Uterus (tissue), 3 donors: ENCODE measurements at regions not wholly inside any gene's neighbourhood (a gene's known extent, or its start where the extent isn't known, plus 50 kb on each side); places are given as distances from the start of the nearest gene placed in this dataset.

ENCODE experiments used
- DNase-seq, 2 donors: peaks; one replicate each; pipeline ENCODE4 v3.0.0-alpha.2; 2019 to 2020
- H3K27ac ChIP-seq, 2 donors: fragments of 200-600 bp; sonication (generic); 1 replicate in 1 of 2; 2 replicates in 1 of 2; pipeline ENCODE4 v1.5.1; 2016 to 2018
- H3K27me3 ChIP-seq, 2 donors: fragments of 200-600 bp; sonication (generic); one replicate each; pipeline ENCODE4 v1.5.1; 2018 to 2019; ENCODE audit warnings: control low read depth in 1 of 2
- H3K36me3 ChIP-seq, 2 donors: fragments of 200-600 bp; sonication (generic); one replicate each; pipeline ENCODE4 v1.5.1; 2019; ENCODE audit warnings: control low read depth in 1 of 2
- H3K4me1 ChIP-seq, 2 donors: fragments of 200-600 bp; sonication (generic); one replicate each; pipeline ENCODE4 v1.5.1; 2018 to 2019; ENCODE audit warnings: control low read depth in 1 of 2
- H3K4me3 ChIP-seq, 2 donors: fragments of 200-600 bp; sonication (generic); 1 replicate in 1 of 2; 2 replicates in 1 of 2; pipeline ENCODE4 v1.5.1; 2018 to 2019; ENCODE audit warnings: mild to moderate bottlenecking in 1 of 2
- H3K9me3 ChIP-seq, 2 donors: fragments of 200-600 bp; sonication (generic); one replicate each; pipeline ENCODE4 v1.5.1; 2019; ENCODE audit warnings: control low read depth in 1 of 2
- CTCF ChIP-seq, 4 experiments: fragments of 200-600 bp in 2 of 4; fragments of 450-650 bp in 2 of 4; sonication (generic) in 2 of 4; IDR thresholded peaks; one replicate each; pipeline ENCODE4 v1.5.1; 2016 to 2019; ENCODE audit warnings: antibody characterized with exemption in 4 of 4, mild to moderate bottlenecking in 2 of 4, moderate library complexity in 1 of 4
- POLR2A ChIP-seq, 2 donors: fragments of 450-650 bp; IDR thresholded peaks; one replicate each; pipeline ENCODE4 v1.6.1; 2016; ENCODE audit warnings: antibody characterized with exemption in 2 of 2, mild to moderate bottlenecking in 1 of 2, moderate library complexity in 1 of 2
- intact Hi-C: fragments of 100-400 bp; cut with DNase I; formaldehyde crosslinking; loops from one replicate; pipeline ENCODE4 v1.15.1; 2023; ENCODE audit warnings: low total_unique reads
- donor health status: DM: yes; HTN: yes; CAD: no.

GRCh38 chr3:117411971-117412370 is 702.4 kb downstream of the TUSC7 start:
- TF ChIP-seq CTCF (IDR thresholded peaks at IDR 0.05): no peak
- no peak for TF ChIP-seq POLR2A (IDR thresholded peaks at IDR 0.05)
- Histone ChIP-seq H3K36me3 (no peaks in the 10 kb centered on the region), H3K27me3 (no peaks in the 10 kb centered on the region), H3K9me3 (no peaks in the 10 kb centered on the region), H3K4me1 (no peaks in the 10 kb centered on the region), H3K27ac (no peak overlapping the region), H3K4me3 (no peak overlapping the region)
- intact Hi-C loops: no loop called here
- no peak for DNase-seq

GRCh38 chr3:117417411-117417810 is 707.8 kb downstream of the TUSC7 start:
- no peaks in the 10 kb centered on the region for H3K36me3 ChIP-seq
- no peak overlapping the region for H3K4me3 ChIP-seq
- TF ChIP-seq CTCF (IDR thresholded peaks at IDR 0.05) (no peak), POLR2A (IDR thresholded peaks at IDR 0.05) (no peak)
- H3K27ac ChIP-seq: no peak overlapping the region
- no peaks in the 10 kb centered on the region for H3K9me3 ChIP-seq
- no peak for DNase-seq
- H3K4me1 ChIP-seq: no peaks in the 10 kb centered on the region
- intact Hi-C loops: no loop called here
- H3K27me3 ChIP-seq: no peaks in the 10 kb centered on the region

GRCh38 chr3:117427081-117427480 is 717.5 kb downstream of the TUSC7 start:
- TF ChIP-seq POLR2A (IDR thresholded peaks at IDR 0.05): no peak
- no peak for TF ChIP-seq CTCF (IDR thresholded peaks at IDR 0.05)
- Histone ChIP-seq H3K27me3 (no peaks in the 10 kb centered on the region), H3K9me3 (no peaks in the 10 kb centered on the region), H3K4me1 (no peaks in the 10 kb centered on the region), H3K27ac (no peak overlapping the region), H3K36me3 (no peaks in the 10 kb centered on the region), H3K4me3 (no peak overlapping the region)
- intact Hi-C loops: no loop called here
- no peak for DNase-seq

GRCh38 chr3:117433427-117433826 is 723.8 kb downstream of the TUSC7 start:
- Histone ChIP-seq H3K27ac (no peak overlapping the region), H3K9me3 (no peaks in the 10 kb centered on the region), H3K4me3 (no peak overlapping the region), H3K36me3 (no peaks in the 10 kb centered on the region), H3K27me3 (no peaks in the 10 kb centered on the region), H3K4me1 (no peaks in the 10 kb centered on the region)
- no peak for TF ChIP-seq POLR2A (IDR thresholded peaks at IDR 0.05)
- no peak for TF ChIP-seq CTCF (IDR thresholded peaks at IDR 0.05)
- intact Hi-C loops: no loop called here
- DNase-seq: no peak

GRCh38 chr3:117434661-117435412 is 725.3 kb downstream of the TUSC7 start:
- no peaks in the 10 kb centered on the region for H3K27me3 ChIP-seq
- intact Hi-C loops: no loop called here
- no peak overlapping the region for H3K27ac ChIP-seq
- no peaks in the 10 kb centered on the region for H3K36me3 ChIP-seq
- no peaks in the 10 kb centered on the region for H3K9me3 ChIP-seq
- H3K4me1 ChIP-seq: no peaks in the 10 kb centered on the region
- no peak overlapping the region for H3K4me3 ChIP-seq
- DNase-seq: no peak
- TF ChIP-seq POLR2A (IDR thresholded peaks at IDR 0.05): no peak
- no peak for TF ChIP-seq CTCF (IDR thresholded peaks at IDR 0.05)
